WTC11 (cell line): ENCODE measurements at regions not wholly inside any gene's neighbourhood (a gene's known extent, or its start where the extent isn't known, plus 50 kb on each side); places are given as distances from the start of the nearest gene placed in this dataset.

Experiments
- ATAC-seq: fragments of 200-7000 bp; cut with Tn5 transposase; 2 replicates; pipeline ENCODE4 v1.10.0; 2021; ENCODE audit warnings: mild to moderate bottlenecking, moderate library complexity
- CTCF ChIA-PET: fragments of 300-600 bp; sonication (Branson Sonifier 250); formaldehyde crosslinking; loops from one replicate; lab custom pipeline; 2021; ENCODE audit warnings: antibody characterized with exemption; lab: Charles Lee
- POLR2A ChIA-PET: fragments of 350-600 bp; sonication (Branson Sonifier 250); formaldehyde crosslinking; loops from one replicate; lab custom pipeline; 2021; ENCODE audit warnings: antibody characterized with exemption; lab: Charles Lee
- DNase-seq: peaks from one replicate; pipeline ENCODE4 v3.0.0; 2021; ENCODE audit warnings: low spot score
- H3K27ac Mint-ChIP-seq: 2 replicates; pipeline ENCODE4 v1.8.0; 2021; ENCODE audit warnings: mixed read lengths
- H3K27me3 Mint-ChIP-seq: 2 replicates; pipeline ENCODE4 v1.8.0; 2021; ENCODE audit warnings: low read depth, mild to moderate bottlenecking, moderate library complexity, mixed read lengths
- H3K36me3 Mint-ChIP-seq: 2 replicates; pipeline ENCODE4 v1.8.0; 2021; ENCODE audit warnings: mixed read lengths
- H3K4me1 Mint-ChIP-seq: 2 replicates; pipeline ENCODE4 v1.8.0; 2022; ENCODE audit warnings: mixed read lengths
- H3K4me3 Mint-ChIP-seq: 2 replicates; pipeline ENCODE4 v1.8.0; 2021; ENCODE audit warnings: mild to moderate bottlenecking, moderate library complexity, mixed read lengths
- H3K9me3 Mint-ChIP-seq: 2 replicates; pipeline ENCODE4 v1.8.0; 2021; ENCODE audit warnings: mixed read lengths
- AR ChIP-seq: fragments of 250-450 bp; sonication (Bioruptor Pico); IDR thresholded peaks from 2 replicates; pipeline ENCODE4 v1.9.0; 2021; ENCODE audit warnings: mild to moderate bottlenecking
- CDX4 ChIP-seq: fragments of 250-450 bp; sonication (Bioruptor Pico); IDR thresholded peaks from 2 replicates; pipeline ENCODE4 v1.9.0; 2021; ENCODE audit warnings: moderate library complexity, mild to moderate bottlenecking, inconsistent platforms, borderline replicate concordance
- E2F5 ChIP-seq: sonication (generic); formaldehyde crosslinking; IDR thresholded peaks from 2 replicates; pipeline ENCODE4 v1.8.1; 2022; ENCODE audit warnings: mild to moderate bottlenecking, moderate library complexity, missing genetic modification reagents
- FOXJ3 ChIP-seq: sonication (generic); formaldehyde crosslinking; IDR thresholded peaks from 2 replicates; pipeline ENCODE4 v1.9.0; 2021; ENCODE audit warnings: missing genetic modification reagents, mild to moderate bottlenecking, borderline replicate concordance
- GRHL2 ChIP-seq: fragments of 250-450 bp; sonication (Bioruptor Pico); IDR thresholded peaks from 2 replicates; pipeline ENCODE4 v1.8.0; 2022; ENCODE audit warnings: mild to moderate bottlenecking, moderate library complexity; ENCODE audit not compliant: insufficient replicate concordance, severe bottlenecking
- HMGXB4 ChIP-seq: sonication (generic); formaldehyde crosslinking; IDR thresholded peaks from 2 replicates; pipeline ENCODE4 v1.8.1; 2023; ENCODE audit warnings: mild to moderate bottlenecking, moderate library complexity, missing genetic modification reagents
- JUN ChIP-seq: sonication (generic); formaldehyde crosslinking; IDR thresholded peaks from 2 replicates; pipeline ENCODE4 v1.8.0; 2023; ENCODE audit warnings: mild to moderate bottlenecking, missing genetic modification reagents
- MAX ChIP-seq: sonication (generic); formaldehyde crosslinking; IDR thresholded peaks from 2 replicates; pipeline ENCODE4 v1.8.0; 2022; ENCODE audit warnings: mild to moderate bottlenecking, missing genetic modification reagents
- MLX ChIP-seq: sonication (generic); formaldehyde crosslinking; IDR thresholded peaks from 2 replicates; pipeline ENCODE4 v1.8.1; 2023; ENCODE audit warnings: mild to moderate bottlenecking, missing genetic modification reagents, moderate library complexity
- MXD4 ChIP-seq: fragments of 250-450 bp; sonication (Bioruptor Pico); IDR thresholded peaks from 2 replicates; pipeline ENCODE4 v1.8.0; 2021; ENCODE audit warnings: mild to moderate bottlenecking, moderate library complexity, borderline replicate concordance
- MYBL2 ChIP-seq: sonication (generic); formaldehyde crosslinking; IDR thresholded peaks from 2 replicates; pipeline ENCODE4 v1.8.1; 2023; ENCODE audit warnings: mild to moderate bottlenecking, moderate library complexity, missing genetic modification reagents
- NFE2L1 ChIP-seq: sonication (generic); formaldehyde crosslinking; IDR thresholded peaks from 2 replicates; pipeline ENCODE4 v1.8.1; 2023; ENCODE audit warnings: missing genetic modification reagents
- NFYB ChIP-seq: sonication (generic); formaldehyde crosslinking; conservative IDR thresholded peaks from 2 replicates; pipeline ENCODE4 v1.8.0; 2022; ENCODE audit warnings: low read depth, missing genetic modification reagents
- NR2C2 ChIP-seq: sonication (generic); formaldehyde crosslinking; IDR thresholded peaks from 2 replicates; pipeline ENCODE4 v1.8.0; 2022; ENCODE audit warnings: mild to moderate bottlenecking, missing genetic modification reagents
- PREB ChIP-seq: sonication (generic); formaldehyde crosslinking; IDR thresholded peaks from 2 replicates; pipeline ENCODE4 v1.8.1; 2022; ENCODE audit warnings: mild to moderate bottlenecking, missing genetic modification reagents, moderate library complexity, borderline replicate concordance
- SMAD3 ChIP-seq: sonication (generic); formaldehyde crosslinking; IDR thresholded peaks from 2 replicates; pipeline ENCODE4 v1.8.0; 2022; ENCODE audit warnings: missing genetic modification reagents, mild to moderate bottlenecking, borderline replicate concordance
- SP1 ChIP-seq: sonication (generic); formaldehyde crosslinking; conservative IDR thresholded peaks from 2 replicates; pipeline ENCODE4 v1.8.1; 2022; ENCODE audit warnings: missing genetic modification reagents
- TCF7 ChIP-seq: sonication (generic); formaldehyde crosslinking; IDR thresholded peaks from 2 replicates; pipeline ENCODE4 v1.8.0; 2022; ENCODE audit warnings: mild to moderate bottlenecking, low read depth, missing genetic modification reagents, moderate library complexity
- TEAD1 ChIP-seq: sonication (generic); formaldehyde crosslinking; IDR thresholded peaks from 2 replicates; pipeline ENCODE4 v1.8.0; 2022; ENCODE audit warnings: mild to moderate bottlenecking, missing genetic modification reagents
- USF2 ChIP-seq: sonication (generic); formaldehyde crosslinking; IDR thresholded peaks from 2 replicates; pipeline ENCODE4 v1.8.1; 2023; ENCODE audit warnings: mild to moderate bottlenecking, missing genetic modification reagents, moderate library complexity
- ZNF416 ChIP-seq: fragments of 250-450 bp; sonication (Bioruptor Pico); IDR thresholded peaks from 2 replicates; pipeline ENCODE4 v1.9.0; 2021; ENCODE audit warnings: mild to moderate bottlenecking, inconsistent platforms

- CTCF ChIA-PET: no interaction called here
Observed at GRCh38 chr9:108545436-108545835, 310.4 kb downstream of the ACTL7B start.

GRCh38 chr9:108544866-108545265 lies 310.9 kb downstream of the ACTL7B start:
- peaks cover 18% of the 10 kb centered on the region for H3K4me1 Mint-ChIP-seq
- H3K27me3 Mint-ChIP-seq: no peaks in the 10 kb centered on the region
- no peak overlapping the region for H3K4me3 Mint-ChIP-seq
- ChIA-PET CTCF (no interaction called here), POLR2A (no interaction called here)
- ATAC-seq: no peak
- TF ChIP-seq GRHL2 (CRISPR knock-in tag): no peak
- no peak for TF ChIP-seq USF2 (CRISPR knock-in tag)
- no peak for TF ChIP-seq NFYB (CRISPR knock-in tag)
- TF ChIP-seq NR2C2: no peak
- no peak for TF ChIP-seq CDX4 (CRISPR knock-in tag)
- no peak for TF ChIP-seq HMGXB4 (CRISPR knock-in tag)
- TF ChIP-seq TEAD1 (CRISPR knock-in tag): no peak
- no peak for TF ChIP-seq E2F5
- no peak for TF ChIP-seq PREB (CRISPR knock-in tag)
- TF ChIP-seq NFE2L1 (CRISPR knock-in tag): no peak
- TF ChIP-seq FOXJ3: no peak
- no peak for TF ChIP-seq MYBL2 (CRISPR knock-in tag)
- TF ChIP-seq ZNF416 (CRISPR knock-in tag): no peak
- no peak overlapping the region for H3K27ac Mint-ChIP-seq
- peaks cover 1% of the 10 kb centered on the region; the same call in 1 of the 2 replicates for H3K9me3 Mint-ChIP-seq
- no peaks in the 10 kb centered on the region for H3K36me3 Mint-ChIP-seq
- DNase-seq: no peak

More at GRCh38 chr9:108545436-108545835, 310.4 kb downstream of the ACTL7B start:
- no peaks in the 10 kb centered on the region for H3K9me3 Mint-ChIP-seq
- ATAC-seq: no peak
- H3K36me3 Mint-ChIP-seq: no peaks in the 10 kb centered on the region
- TF ChIP-seq TCF7 (CRISPR knock-in tag) (no peak), AR (CRISPR knock-in tag) (no peak), SMAD3 (no peak), SP1 (CRISPR knock-in tag) (no peak), JUN (no peak), MXD4 (CRISPR knock-in tag) (no peak), MAX (CRISPR knock-in tag) (no peak), MLX (CRISPR knock-in tag) (no peak)
- POLR2A ChIA-PET: interaction anchor here (0.6 kb wide), 1 partner anchor 635 kb away, joined by 3 read pairs; no protein-coding TSS in a partner anchor
- H3K4me3 Mint-ChIP-seq: no peak overlapping the region
- H3K27ac Mint-ChIP-seq: no peak overlapping the region
- peaks cover 18% of the 10 kb centered on the region for H3K4me1 Mint-ChIP-seq
- no peaks in the 10 kb centered on the region for H3K27me3 Mint-ChIP-seq
- no peak for DNase-seq
